Tibial nerve (tissue), 4 donors: ENCODE measurements at regions not wholly inside any gene's neighbourhood (a gene's known extent, or its start where the extent isn't known, plus 50 kb on each side); places are given as distances from the start of the nearest gene placed in this dataset.

Experiments used
- EP300 ChIP-seq, 2 donors: sonication (generic); formaldehyde crosslinking; IDR thresholded peaks; one replicate each; pipeline ENCODE4 v1.6.1; 2017; ENCODE audit warnings: antibody characterized with exemption in 2 of 2, mild to moderate bottlenecking in 1 of 2
- POLR2A ChIP-seq, 2 donors: fragments of 450-650 bp; IDR thresholded peaks; one replicate each; pipeline ENCODE4 v1.6.1; 2017; ENCODE audit warnings: antibody characterized with exemption in 2 of 2, mild to moderate bottlenecking in 2 of 2, moderate library complexity in 2 of 2
- TF ChIP-seq, protein P1 (sequence below), 5 experiments: fragments of 200-600 bp in 3 of 5; fragments of 450-650 bp in 2 of 5; sonication (generic) in 3 of 5; IDR thresholded peaks; one replicate each; pipeline ENCODE4 v1.5.1; 2016 to 2019; ENCODE audit warnings: antibody characterized with exemption in 5 of 5, mild to moderate bottlenecking in 3 of 5, moderate library complexity in 2 of 5

DNA sequence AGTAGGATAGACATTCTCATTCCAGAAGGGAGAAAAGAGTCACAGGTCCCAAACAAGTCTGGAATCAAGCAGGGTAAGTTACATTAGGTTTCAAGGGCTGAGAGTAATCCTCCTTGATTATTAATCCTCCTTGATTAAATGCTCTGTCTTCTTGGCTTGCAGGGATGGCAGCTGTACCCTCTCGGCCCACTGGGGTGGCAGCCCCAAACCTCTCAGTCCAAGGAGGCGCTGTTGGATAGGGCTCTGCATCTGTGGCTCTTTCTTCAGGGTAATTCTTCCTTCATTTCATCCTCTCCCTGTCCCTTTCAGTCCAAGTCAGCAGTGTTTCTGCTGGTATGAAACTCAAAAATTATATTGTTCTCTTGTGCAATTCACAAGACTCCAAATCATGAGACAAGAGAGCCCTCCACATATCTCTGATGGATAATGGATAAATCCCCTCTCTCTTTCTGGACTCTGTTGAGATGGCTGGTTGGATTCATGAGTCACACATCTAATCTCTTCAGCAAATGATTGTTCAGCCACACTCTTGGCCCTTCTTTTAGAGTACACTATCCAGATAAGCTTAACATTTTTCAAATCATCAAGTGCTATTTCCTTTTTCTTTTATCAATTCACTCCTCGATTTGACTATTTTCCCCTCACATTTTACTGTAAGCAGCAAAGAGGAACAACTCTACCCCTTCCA is 323.7 kb upstream of the HTR2A start:
- TF ChIP-seq POLR2A (IDR thresholded peaks at IDR 0.05): no peak
- TF ChIP-seq, protein P1, sequence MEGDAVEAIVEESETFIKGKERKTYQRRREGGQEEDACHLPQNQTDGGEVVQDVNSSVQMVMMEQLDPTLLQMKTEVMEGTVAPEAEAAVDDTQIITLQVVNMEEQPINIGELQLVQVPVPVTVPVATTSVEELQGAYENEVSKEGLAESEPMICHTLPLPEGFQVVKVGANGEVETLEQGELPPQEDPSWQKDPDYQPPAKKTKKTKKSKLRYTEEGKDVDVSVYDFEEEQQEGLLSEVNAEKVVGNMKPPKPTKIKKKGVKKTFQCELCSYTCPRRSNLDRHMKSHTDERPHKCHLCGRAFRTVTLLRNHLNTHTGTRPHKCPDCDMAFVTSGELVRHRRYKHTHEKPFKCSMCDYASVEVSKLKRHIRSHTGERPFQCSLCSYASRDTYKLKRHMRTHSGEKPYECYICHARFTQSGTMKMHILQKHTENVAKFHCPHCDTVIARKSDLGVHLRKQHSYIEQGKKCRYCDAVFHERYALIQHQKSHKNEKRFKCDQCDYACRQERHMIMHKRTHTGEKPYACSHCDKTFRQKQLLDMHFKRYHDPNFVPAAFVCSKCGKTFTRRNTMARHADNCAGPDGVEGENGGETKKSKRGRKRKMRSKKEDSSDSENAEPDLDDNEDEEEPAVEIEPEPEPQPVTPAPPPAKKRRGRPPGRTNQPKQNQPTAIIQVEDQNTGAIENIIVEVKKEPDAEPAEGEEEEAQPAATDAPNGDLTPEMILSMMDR (IDR thresholded peaks at IDR 0.05): no peak
- no peak for TF ChIP-seq EP300 (IDR thresholded peaks at IDR 0.05)
